Esophagus muscularis mucosa (tissue), 4 donors: ENCODE measurements at regions not wholly inside any gene's neighbourhood (a gene's known extent, or its start where the extent isn't known, plus 50 kb on each side); places are given as distances from the start of the nearest gene placed in this dataset.

Experiments used
- EP300 ChIP-seq: sonication (generic); formaldehyde crosslinking; IDR thresholded peaks from one replicate; pipeline ENCODE4 v1.6.1; 2017; ENCODE audit warnings: antibody characterized with exemption
- POLR2A ChIP-seq: fragments of 450-650 bp; IDR thresholded peaks from one replicate; pipeline ENCODE4 v1.6.1; 2017; ENCODE audit warnings: antibody characterized with exemption, moderate library complexity, mild to moderate bottlenecking, low read depth
- POLR2AphosphoS5 ChIP-seq, 2 donors: sonication (generic); formaldehyde crosslinking; IDR thresholded peaks; one replicate each; pipeline ENCODE4 v1.6.1; 2017; ENCODE audit warnings: antibody characterized with exemption in 2 of 2
- TF ChIP-seq, protein P1 (sequence below), 3 experiments: fragments of 200-600 bp in 2 of 3; fragments of 450-650 bp in 1 of 3; sonication (generic) in 2 of 3; IDR thresholded peaks; one replicate each; pipeline ENCODE4 v1.5.1; 2017 to 2019; ENCODE audit warnings: antibody characterized with exemption in 3 of 3, mild to moderate bottlenecking in 2 of 3, moderate library complexity in 1 of 3

DNA sequence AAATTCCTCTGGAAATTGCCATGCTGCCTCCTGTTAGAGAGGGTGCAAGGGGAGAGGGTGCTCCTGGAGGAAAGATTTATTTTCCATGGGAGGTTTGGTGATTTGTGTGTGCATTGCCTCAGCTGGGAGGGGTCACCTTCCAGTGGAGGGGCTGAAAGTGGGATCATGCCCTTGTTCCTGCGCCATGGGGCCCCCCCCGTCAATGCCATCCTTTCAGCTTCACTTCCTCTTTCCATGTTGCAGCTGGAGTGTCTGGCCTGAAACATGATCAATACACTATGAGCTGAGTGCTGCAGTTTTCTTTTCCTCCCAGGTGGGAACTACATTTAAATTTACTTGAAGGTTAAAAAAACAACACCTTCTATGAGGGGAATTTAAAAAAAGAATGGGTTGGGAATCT, 176.8 kb downstream of the MELK start:
- TF ChIP-seq POLR2A, result no peak
- TF ChIP-seq, protein P1, sequence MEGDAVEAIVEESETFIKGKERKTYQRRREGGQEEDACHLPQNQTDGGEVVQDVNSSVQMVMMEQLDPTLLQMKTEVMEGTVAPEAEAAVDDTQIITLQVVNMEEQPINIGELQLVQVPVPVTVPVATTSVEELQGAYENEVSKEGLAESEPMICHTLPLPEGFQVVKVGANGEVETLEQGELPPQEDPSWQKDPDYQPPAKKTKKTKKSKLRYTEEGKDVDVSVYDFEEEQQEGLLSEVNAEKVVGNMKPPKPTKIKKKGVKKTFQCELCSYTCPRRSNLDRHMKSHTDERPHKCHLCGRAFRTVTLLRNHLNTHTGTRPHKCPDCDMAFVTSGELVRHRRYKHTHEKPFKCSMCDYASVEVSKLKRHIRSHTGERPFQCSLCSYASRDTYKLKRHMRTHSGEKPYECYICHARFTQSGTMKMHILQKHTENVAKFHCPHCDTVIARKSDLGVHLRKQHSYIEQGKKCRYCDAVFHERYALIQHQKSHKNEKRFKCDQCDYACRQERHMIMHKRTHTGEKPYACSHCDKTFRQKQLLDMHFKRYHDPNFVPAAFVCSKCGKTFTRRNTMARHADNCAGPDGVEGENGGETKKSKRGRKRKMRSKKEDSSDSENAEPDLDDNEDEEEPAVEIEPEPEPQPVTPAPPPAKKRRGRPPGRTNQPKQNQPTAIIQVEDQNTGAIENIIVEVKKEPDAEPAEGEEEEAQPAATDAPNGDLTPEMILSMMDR (IDR thresholded peaks at IDR 0.05), result no peak
- TF ChIP-seq POLR2AphosphoS5 (IDR thresholded peaks at IDR 0.05), result no peak
- no peak for TF ChIP-seq EP300
